ENCODE measurements at regions not wholly inside any gene's neighbourhood (a gene's known extent, or its start where the extent isn't known, plus 50 kb on each side); places are given as distances from the start of the nearest gene placed in this dataset.

DNA sequence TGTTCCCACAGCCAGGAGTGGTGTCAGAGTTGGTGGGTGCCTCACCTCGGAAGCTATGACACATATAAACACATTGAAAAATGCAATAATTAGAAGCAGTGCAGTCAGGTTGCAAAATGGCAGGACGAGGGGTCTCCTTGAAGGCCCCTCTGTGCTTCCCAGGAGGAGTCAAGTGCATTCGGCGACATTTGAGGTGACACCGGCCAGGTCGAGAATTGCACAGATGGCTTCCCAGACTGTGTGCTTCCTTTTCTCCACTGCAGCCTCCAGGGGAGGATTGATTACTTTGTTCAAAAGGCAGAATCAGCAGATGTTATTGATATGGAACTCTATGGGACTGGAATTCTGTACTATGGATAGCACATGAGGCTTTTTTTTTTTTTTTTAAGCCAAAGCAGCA, 163.2 kb downstream of the MINAR1 start:
- TF ChIP-seq, protein P1, sequence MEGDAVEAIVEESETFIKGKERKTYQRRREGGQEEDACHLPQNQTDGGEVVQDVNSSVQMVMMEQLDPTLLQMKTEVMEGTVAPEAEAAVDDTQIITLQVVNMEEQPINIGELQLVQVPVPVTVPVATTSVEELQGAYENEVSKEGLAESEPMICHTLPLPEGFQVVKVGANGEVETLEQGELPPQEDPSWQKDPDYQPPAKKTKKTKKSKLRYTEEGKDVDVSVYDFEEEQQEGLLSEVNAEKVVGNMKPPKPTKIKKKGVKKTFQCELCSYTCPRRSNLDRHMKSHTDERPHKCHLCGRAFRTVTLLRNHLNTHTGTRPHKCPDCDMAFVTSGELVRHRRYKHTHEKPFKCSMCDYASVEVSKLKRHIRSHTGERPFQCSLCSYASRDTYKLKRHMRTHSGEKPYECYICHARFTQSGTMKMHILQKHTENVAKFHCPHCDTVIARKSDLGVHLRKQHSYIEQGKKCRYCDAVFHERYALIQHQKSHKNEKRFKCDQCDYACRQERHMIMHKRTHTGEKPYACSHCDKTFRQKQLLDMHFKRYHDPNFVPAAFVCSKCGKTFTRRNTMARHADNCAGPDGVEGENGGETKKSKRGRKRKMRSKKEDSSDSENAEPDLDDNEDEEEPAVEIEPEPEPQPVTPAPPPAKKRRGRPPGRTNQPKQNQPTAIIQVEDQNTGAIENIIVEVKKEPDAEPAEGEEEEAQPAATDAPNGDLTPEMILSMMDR (IDR thresholded peaks at IDR 0.05): no peak
- no peak for TF ChIP-seq EZH2 (IDR thresholded peaks at IDR 0.05; ENCODE audit: borderline replicate concordance, insufficient read depth, low read depth, low read length, poor library complexity, severe bottlenecking)

Data from B cell (primary cell).